ENCODE measurements at regions not wholly inside any gene's neighbourhood (a gene's known extent, or its start where the extent isn't known, plus 50 kb on each side); places are given as distances from the start of the nearest gene placed in this dataset.

GRCh38 chr5:152505442-152506042, 100.5 kb upstream of the NMUR2 start:
- ChIA-PET CTCF (interaction anchor here (0.5 to 1.9 kb wide), 6 partner anchors 8 to 1459 kb away, joined by 3 to 10 read pairs (median 4); no protein-coding TSS in a partner anchor), POLR2A (no interaction called here)
- peak; percentile 18 for FAIRE-seq
- Histone ChIP-seq H3K4me1 (no peaks in the 10 kb centered on the region), H3K9me3 (no peaks in the 10 kb centered on the region), H3K27ac (no peak overlapping the region), H3K4me3 (no peak overlapping the region), H3K4me2 (no peak overlapping the region)
- no peak for TF ChIP-seq ZC3H11A (IDR thresholded peaks at IDR 0.05)
- no peak for TF ChIP-seq USF2 (IDR thresholded peaks at IDR 0.05)
- TF ChIP-seq CTCF (IDR thresholded peaks at IDR 0.05) = peak; percentile 59
- TF ChIP-seq CEBPB (IDR thresholded peaks at IDR 0.05) = peak; percentile 49 to 66; a peak in 3 of 4 replicates
- peak; percentile 42; the same call in 2 of the 3 replicates for TF ChIP-seq SMC3 (IDR thresholded peaks at IDR 0.05)
- TF ChIP-seq FOSL2 (IDR thresholded peaks at IDR 0.05) = no peak
- TF ChIP-seq FOSL2 (CRISPR knock-in tag; IDR thresholded peaks at IDR 0.05) = no peak
- TF ChIP-seq RAD21 (conservative IDR thresholded peaks at IDR 0.05 in 1 of 2, IDR thresholded peaks at IDR 0.05 in 1 of 2) = peak; percentile 54 to 56
- TF ChIP-seq CHD4 (IDR thresholded peaks at IDR 0.05; ENCODE audit: borderline replicate concordance) = no peak
- no peak for TF ChIP-seq BHLHE40 (IDR thresholded peaks at IDR 0.05; ENCODE audit: low read depth, low read length)
- ATAC-seq = peak; percentile 91 to 93
- peak; percentile 20 to 63 for DNase-seq (ENCODE audit: low read depth in 1 of 2, low spot score in 1 of 2)
- 1% methylated on average over 8 of the region's 8 CpGs for WGBS (ENCODE audit: missing lambda C conversion rate)

- FAIRE-seq (no peak), ATAC-seq (no peak), DNase-seq (ENCODE audit: low read depth in 1 of 2, low spot score in 1 of 2) (no peak)
- 59% methylated on average over 5 of the region's 5 CpGs for WGBS (ENCODE audit: missing lambda C conversion rate)
- CTCF ChIA-PET = interaction anchor here (0.9 to 1.9 kb wide), 2 partner anchors 10 to 22 kb away, joined by 3 to 5 read pairs; no protein-coding TSS in a partner anchor
- no peaks in the 10 kb centered on the region for H3K9me3 ChIP-seq
- no peak overlapping the region for H3K4me3 ChIP-seq
- no peak overlapping the region for H3K4me2 ChIP-seq
- TF ChIP-seq FOSB (CRISPR knock-in tag; IDR thresholded peaks at IDR 0.05) (no peak), SMC3 (IDR thresholded peaks at IDR 0.05) (no peak), EP300 (IDR thresholded peaks at IDR 0.05) (no peak), ELK1 (IDR thresholded peaks at IDR 0.05; ENCODE audit: low read depth, low read length) (no peak), RARB (CRISPR knock-in tag; IDR thresholded peaks at IDR 0.05) (no peak), JUNB (IDR thresholded peaks at IDR 0.05) (no peak), MAFK (IDR thresholded peaks at IDR 0.05; ENCODE audit: partially characterized antibody) (no peak), CBX2 (IDR thresholded peaks at IDR 0.05; ENCODE audit: borderline replicate concordance, low read depth) (no peak), FOXS1 (CRISPR knock-in tag; IDR thresholded peaks at IDR 0.05) (no peak), HOXB5 (CRISPR knock-in tag; IDR thresholded peaks at IDR 0.05) (no peak), HOXA7 (CRISPR knock-in tag; IDR thresholded peaks at IDR 0.05) (no peak), EHMT2 (IDR thresholded peaks at IDR 0.05; ENCODE audit: low read depth) (no peak), CEBPB (IDR thresholded peaks at IDR 0.05) (no peak), RCOR1 (IDR thresholded peaks at IDR 0.05; ENCODE audit: low read depth, low read length) (no peak), E2F6 (IDR thresholded peaks at IDR 0.05; ENCODE audit: borderline replicate concordance, low read depth) (no peak), CBX8 (IDR thresholded peaks at IDR 0.05) (no peak), USF2 (IDR thresholded peaks at IDR 0.05) (no peak), KDM5A (IDR thresholded peaks at IDR 0.05) (no peak)
- no peak overlapping the region for H3K27ac ChIP-seq
- no peaks in the 10 kb centered on the region for H3K4me1 ChIP-seq
- POLR2A ChIA-PET = no interaction called here
These were observed 106.0 kb upstream of the NMUR2 start for GRCh38 chr5:152511120-152511519.
